ENCODE measurements at regions not wholly inside any gene's neighbourhood (a gene's known extent, or its start where the extent isn't known, plus 50 kb on each side); places are given as distances from the start of the nearest gene placed in this dataset.

- no peak for DNase-seq (ENCODE audit: low read depth in 2 of 2)
These were observed 55.6 kb downstream of the ZNF281 start for GRCh38 chr1:200354243-200354642.

GRCh38 chr1:200353232-200353631 lies 56.6 kb downstream of the ZNF281 start:
- no peak for DNase-seq (ENCODE audit: low read depth in 2 of 2)

- DNase-seq (ENCODE audit: low read depth in 2 of 2) = no peak
These were observed 57.8 kb downstream of the ZNF281 start for GRCh38 chr1:200351826-200352549.

- DNase-seq (ENCODE audit: low read depth in 2 of 2) = no peak
These were observed 58.4 kb downstream of the ZNF281 start for GRCh38 chr1:200351425-200351824.

GRCh38 chr1:200346700-200347099 lies 63.1 kb downstream of the ZNF281 start:
- no peak for DNase-seq (ENCODE audit: low read depth in 2 of 2)

GRCh38 chr1:200345520-200345919 lies 64.3 kb downstream of the ZNF281 start:
- no peak for DNase-seq (ENCODE audit: low read depth in 2 of 2)

GRCh38 chr1:200343874-200344273 lies 66.0 kb downstream of the ZNF281 start:
- no peak for DNase-seq (ENCODE audit: low read depth in 2 of 2)

- no peak for DNase-seq (ENCODE audit: low read depth in 2 of 2)
These were observed 67.1 kb downstream of the ZNF281 start for GRCh38 chr1:200342511-200343311.

GRCh38 chr1:200338451-200338850 lies 71.4 kb downstream of the ZNF281 start:
- no peak for DNase-seq (ENCODE audit: low read depth in 2 of 2)

- no peak for DNase-seq (ENCODE audit: low read depth in 2 of 2)
These were observed 72.0 kb downstream of the ZNF281 start for GRCh38 chr1:200337831-200338230.

GRCh38 chr1:200337410-200337809 lies 72.4 kb downstream of the ZNF281 start:
- no peak for DNase-seq (ENCODE audit: low read depth in 2 of 2)

GRCh38 chr1:200336901-200337391 lies 72.9 kb downstream of the ZNF281 start:
- no peak for DNase-seq (ENCODE audit: low read depth in 2 of 2)

- no peak for DNase-seq (ENCODE audit: low read depth in 2 of 2)
These were observed 73.6 kb downstream of the ZNF281 start for GRCh38 chr1:200336101-200336845.

- no peak for DNase-seq (ENCODE audit: low read depth in 2 of 2)
These were observed 75.1 kb downstream of the ZNF281 start for GRCh38 chr1:200334661-200335256.

- no peak for DNase-seq (ENCODE audit: low read depth in 2 of 2)
These were observed 76.5 kb downstream of the ZNF281 start for GRCh38 chr1:200333329-200333728.

GRCh38 chr1:200332716-200333115 lies 77.1 kb downstream of the ZNF281 start:
- no peak for DNase-seq (ENCODE audit: low read depth in 2 of 2)

GRCh38 chr1:200330741-200331428 lies 79.0 kb downstream of the ZNF281 start:
- DNase-seq (ENCODE audit: low read depth in 2 of 2) = no peak

GRCh38 chr1:200329208-200329882 lies 80.5 kb downstream of the ZNF281 start:
- no peak for DNase-seq (ENCODE audit: low read depth in 2 of 2)

- DNase-seq (ENCODE audit: low read depth in 2 of 2) = no peak
These were observed 81.5 kb downstream of the ZNF281 start for GRCh38 chr1:200328379-200328778.

GRCh38 chr1:200323856-200324400 lies 85.9 kb downstream of the ZNF281 start:
- DNase-seq (ENCODE audit: low read depth in 2 of 2) = no peak
